ENCODE measurements at regions not wholly inside any gene's neighbourhood (a gene's known extent, or its start where the extent isn't known, plus 50 kb on each side); places are given as distances from the start of the nearest gene placed in this dataset.
"Not testable (repeated sequence)": the region's sequence is repeated elsewhere in the genome, so short reads cannot be mapped to it uniquely, and the experiment has no call there.

- not testable (repeated sequence) for DNase-seq (ENCODE audit: low spot score)
These were observed 1005.0 kb upstream of the ALCAM start for GRCh38 chr3:104361748-104362147.

GRCh38 chr3:104362319-104362718, 1004.4 kb upstream of the ALCAM start:
- DNase-seq (ENCODE audit: low spot score): no peak

- DNase-seq (ENCODE audit: low spot score): peak; percentile 71
These were observed 999.7 kb upstream of the ALCAM start for GRCh38 chr3:104367000-104367399.

- DNase-seq (ENCODE audit: low spot score): no peak
These were observed 997.9 kb upstream of the ALCAM start for GRCh38 chr3:104368760-104369159.

GRCh38 chr3:104385421-104385820, 981.3 kb upstream of the ALCAM start:
- no peak for DNase-seq (ENCODE audit: low spot score)

GRCh38 chr3:104388619-104389018, 978.1 kb upstream of the ALCAM start:
- DNase-seq (ENCODE audit: low spot score): no peak

GRCh38 chr3:104392327-104392726, 974.4 kb upstream of the ALCAM start:
- DNase-seq (ENCODE audit: low spot score): no peak

GRCh38 chr3:104396974-104397669, 969.6 kb upstream of the ALCAM start:
- no peak for DNase-seq (ENCODE audit: low spot score)

GRCh38 chr3:104397713-104398112, 969.0 kb upstream of the ALCAM start:
- no peak for DNase-seq (ENCODE audit: low spot score)

GRCh38 chr3:104402902-104403301, 963.8 kb upstream of the ALCAM start:
- DNase-seq (ENCODE audit: low spot score): no peak

- no peak for DNase-seq (ENCODE audit: low spot score)
These were observed 955.0 kb upstream of the ALCAM start for GRCh38 chr3:104411757-104412156.

- DNase-seq (ENCODE audit: low spot score): no peak
These were observed 953.8 kb upstream of the ALCAM start for GRCh38 chr3:104412608-104413580.

GRCh38 chr3:104428337-104428925, 938.3 kb upstream of the ALCAM start:
- DNase-seq (ENCODE audit: low spot score): no peak

- no peak for DNase-seq (ENCODE audit: low spot score)
These were observed 937.0 kb upstream of the ALCAM start for GRCh38 chr3:104429727-104430126.

- DNase-seq (ENCODE audit: low spot score): no peak
These were observed 930.2 kb upstream of the ALCAM start for GRCh38 chr3:104436506-104436905.

GRCh38 chr3:104437131-104437750, 929.5 kb upstream of the ALCAM start:
- no peak for DNase-seq (ENCODE audit: low spot score)

GRCh38 chr3:104437891-104438290, 928.8 kb upstream of the ALCAM start:
- DNase-seq (ENCODE audit: low spot score): no peak

GRCh38 chr3:104438706-104439105, 928.0 kb upstream of the ALCAM start:
- no peak for DNase-seq (ENCODE audit: low spot score)

- not testable (repeated sequence) for DNase-seq (ENCODE audit: low spot score)
These were observed 921.3 kb upstream of the ALCAM start for GRCh38 chr3:104445252-104445919.

- DNase-seq (ENCODE audit: low spot score): no peak
These were observed 919.0 kb upstream of the ALCAM start for GRCh38 chr3:104447681-104448080.

- DNase-seq (ENCODE audit: low spot score): no peak
These were observed 914.0 kb upstream of the ALCAM start for GRCh38 chr3:104452697-104453096.
